ENCODE measurements at regions not wholly inside any gene's neighbourhood (a gene's known extent, or its start where the extent isn't known, plus 50 kb on each side); places are given as distances from the start of the nearest gene placed in this dataset.

GRCh38 chr6:41457303-41457670, 88.9 kb upstream of the FOXP4 start:
- TF ChIP-seq CTCF (IDR thresholded peaks at IDR 0.05) (no peak), POLR2A (IDR thresholded peaks at IDR 0.05) (no peak)

All from gastroesophageal sphincter (tissue), 3 donors.